ENCODE measurements at regions not wholly inside any gene's neighbourhood (a gene's known extent, or its start where the extent isn't known, plus 50 kb on each side); places are given as distances from the start of the nearest gene placed in this dataset.
"Not testable (repeated sequence)": the region's sequence is repeated elsewhere in the genome, so short reads cannot be mapped to it uniquely, and the experiment has no call there.

- DNase-seq: no peak
These were observed 1086.9 kb downstream of the TMEM121 start for GRCh38 chr14:106613256-106613655.

GRCh38 chr14:106618471-106618951 is 1092.1 kb downstream of the TMEM121 start:
- DNase-seq: peak; percentile 47

DNA sequence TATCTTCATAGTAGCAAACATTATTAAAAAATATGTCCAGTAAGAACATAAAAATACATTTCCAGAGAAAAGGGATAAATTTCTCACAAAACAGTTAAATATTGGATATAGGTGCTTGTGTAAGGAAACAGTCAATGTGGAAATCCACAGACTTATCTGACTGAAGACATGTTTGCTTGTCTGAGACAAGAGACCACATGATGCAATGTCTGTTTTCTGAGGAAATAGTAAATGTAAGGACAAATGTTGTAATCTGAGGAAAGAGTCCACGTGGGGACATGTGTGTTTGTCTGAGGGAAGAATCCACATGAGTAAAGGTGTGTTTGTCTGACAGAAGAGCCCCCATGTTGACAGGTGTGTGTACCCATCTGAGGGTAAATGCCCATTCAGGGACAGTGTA is 1093.2 kb downstream of the TMEM121 start:
- peak; percentile 70 for DNase-seq

- DNase-seq: no peak
These were observed 1094.0 kb downstream of the TMEM121 start for GRCh38 chr14:106620368-106620767.

- DNase-seq: no peak
These were observed 1095.9 kb downstream of the TMEM121 start for GRCh38 chr14:106622200-106622745.

DNA sequence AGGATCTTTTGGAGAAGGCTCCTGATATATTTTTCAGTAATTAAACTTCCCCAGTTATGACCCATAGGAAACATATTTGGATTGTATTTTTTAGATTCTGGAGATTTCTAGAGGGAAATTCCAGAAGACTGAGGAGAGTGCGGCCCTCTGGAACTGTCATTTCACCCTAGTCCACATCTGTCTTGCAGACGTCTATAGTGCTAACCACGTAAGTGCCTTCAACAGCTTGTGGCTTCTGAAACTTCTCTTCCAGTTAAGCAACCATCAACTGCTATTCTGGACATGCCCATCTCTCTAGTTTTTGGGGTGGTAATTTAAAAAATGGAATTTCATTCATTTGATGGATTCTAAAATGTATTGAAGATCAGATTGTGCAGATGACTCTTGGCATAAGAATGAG is 1098.8 kb downstream of the TMEM121 start:
- DNase-seq: no peak

GRCh38 chr14:106626469-106626868 is 1100.1 kb downstream of the TMEM121 start:
- DNase-seq: not testable (repeated sequence)

GRCh38 chr14:106626942-106627588 is 1100.7 kb downstream of the TMEM121 start:
- DNase-seq: peak; percentile 47

DNA sequence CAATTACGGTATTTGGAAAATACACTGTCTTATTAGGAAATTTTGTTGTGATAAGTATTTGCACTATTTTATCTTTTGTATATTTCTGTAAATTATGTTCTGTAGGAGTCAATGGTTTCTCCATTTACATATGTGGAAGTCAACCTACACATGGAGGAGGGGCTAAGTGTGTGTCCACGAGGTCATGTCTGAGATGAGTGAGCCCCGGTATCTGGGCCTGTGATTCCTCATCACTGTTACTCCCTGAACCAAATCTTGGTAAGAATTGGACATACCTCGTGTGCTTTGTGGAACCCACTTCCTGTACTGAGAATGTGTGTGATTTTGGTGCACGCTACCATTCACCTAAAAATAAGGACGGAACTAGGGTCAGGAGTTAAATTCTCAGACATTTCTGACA is 1105.5 kb downstream of the TMEM121 start:
- DNase-seq: peak; percentile 15

- no peak for DNase-seq
These were observed 1107.3 kb downstream of the TMEM121 start for GRCh38 chr14:106633721-106634120.

DNA sequence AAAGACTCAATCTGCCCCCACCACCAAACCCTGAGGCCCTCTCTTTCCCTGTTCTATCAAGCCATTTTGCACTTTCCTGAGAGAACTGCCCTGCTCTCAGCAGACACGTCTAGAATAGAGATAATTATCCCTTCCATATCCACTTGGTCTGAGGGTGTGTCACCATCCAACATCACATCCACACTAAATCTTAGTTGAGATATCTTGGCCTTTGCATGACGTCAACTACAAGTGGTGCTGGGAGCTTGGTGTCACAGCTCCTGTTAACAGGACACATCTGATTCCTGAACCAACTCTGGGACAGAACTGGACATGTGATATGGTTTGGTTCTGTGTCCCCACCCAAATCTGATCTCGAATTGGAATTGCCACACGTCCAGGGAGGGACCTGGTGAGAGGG is 1109.2 kb downstream of the TMEM121 start:
- no peak for DNase-seq

- DNase-seq: not testable (repeated sequence)
These were observed 1112.5 kb downstream of the TMEM121 start for GRCh38 chr14:106638786-106639452.

GRCh38 chr14:106642090-106642489 is 1115.7 kb downstream of the TMEM121 start:
- no peak for DNase-seq

- DNase-seq: not testable (repeated sequence)
These were observed 1116.6 kb downstream of the TMEM121 start for GRCh38 chr14:106642971-106643370.

- not testable (repeated sequence) for DNase-seq
These were observed 1122.5 kb downstream of the TMEM121 start for GRCh38 chr14:106648874-106649273.

DNA sequence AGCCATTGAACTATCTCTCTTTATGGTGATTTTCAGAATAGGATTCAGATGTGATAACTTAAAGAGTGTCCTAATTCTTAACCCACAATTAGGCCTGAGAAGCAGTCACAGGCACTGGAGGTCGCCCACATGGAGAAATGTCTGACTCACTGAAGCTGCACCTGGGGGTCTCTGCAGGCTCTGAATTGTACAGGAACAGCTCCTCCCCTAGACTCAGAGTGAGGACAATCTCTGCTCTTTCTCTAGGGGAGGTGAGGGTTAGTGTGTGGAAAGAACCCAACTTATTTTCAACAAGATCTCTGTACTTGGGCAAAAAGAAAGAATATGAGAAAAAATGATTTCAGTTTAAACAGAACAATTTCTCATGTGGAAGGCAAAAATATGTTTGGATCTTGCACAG is 1124.6 kb downstream of the TMEM121 start:
- no peak for DNase-seq

DNA sequence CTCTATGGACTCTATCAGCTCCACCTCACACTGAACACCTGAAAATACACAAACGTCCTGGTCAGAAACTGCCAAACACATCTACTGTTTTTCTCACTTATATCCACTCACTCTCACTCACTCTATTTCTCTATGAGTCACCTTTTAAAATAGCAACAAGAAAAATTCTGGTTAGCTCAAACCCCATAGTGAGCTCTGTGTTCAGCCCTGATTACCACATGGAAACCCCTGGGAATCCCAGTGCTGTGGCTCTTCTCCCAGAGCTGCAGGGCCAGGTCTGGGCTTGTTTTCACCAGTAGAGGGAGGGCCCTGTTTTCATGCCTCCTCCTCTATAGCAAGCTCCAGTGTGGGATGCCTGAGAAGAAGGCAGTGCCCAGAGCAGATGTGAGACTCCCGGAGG is 1126.1 kb downstream of the TMEM121 start:
- DNase-seq: peak; percentile 7

GRCh38 chr14:106657460-106657859 is 1131.1 kb downstream of the TMEM121 start:
- DNase-seq: no peak

GRCh38 chr14:106658066-106658860 is 1131.9 kb downstream of the TMEM121 start:
- not testable (repeated sequence) for DNase-seq

GRCh38 chr14:106661561-106661960 is 1135.2 kb downstream of the TMEM121 start:
- peak; percentile 73 for DNase-seq

- peak; percentile 81 for DNase-seq
These were observed 1136.7 kb downstream of the TMEM121 start for GRCh38 chr14:106662936-106663550.

- DNase-seq: peak; percentile 26
These were observed 1137.5 kb downstream of the TMEM121 start for GRCh38 chr14:106663805-106664410.
